ENCODE measurements at regions not wholly inside any gene's neighbourhood (a gene's known extent, or its start where the extent isn't known, plus 50 kb on each side); places are given as distances from the start of the nearest gene placed in this dataset.

- TF ChIP-seq ZC3H10 (CRISPR knock-in tag; IDR thresholded peaks at IDR 0.05) (no peak), ZFP30 (CRISPR knock-in tag; IDR thresholded peaks at IDR 0.05) (no peak), ARNTL (CRISPR knock-in tag; IDR thresholded peaks at IDR 0.05; ENCODE audit: borderline replicate concordance, low read depth) (no peak), BACH2 (CRISPR knock-in tag; IDR thresholded peaks at IDR 0.05; ENCODE audit: borderline replicate concordance) (no peak), SNAI2 (CRISPR knock-in tag; IDR thresholded peaks at IDR 0.05) (no peak), GLIS3 (CRISPR knock-in tag; IDR thresholded peaks at IDR 0.05) (no peak), CSDC2 (CRISPR knock-in tag; IDR thresholded peaks at IDR 0.05) (no peak), ZFP3 (CRISPR knock-in tag; IDR thresholded peaks at IDR 0.05) (no peak), OSR1 (CRISPR knock-in tag; IDR thresholded peaks at IDR 0.05) (no peak), ZNF565 (CRISPR knock-in tag; conservative IDR thresholded peaks at IDR 0.05; ENCODE audit: low read depth) (no peak), ZNF70 (CRISPR knock-in tag; IDR thresholded peaks at IDR 0.05) (no peak)
- TF ChIP-seq, protein P1, sequence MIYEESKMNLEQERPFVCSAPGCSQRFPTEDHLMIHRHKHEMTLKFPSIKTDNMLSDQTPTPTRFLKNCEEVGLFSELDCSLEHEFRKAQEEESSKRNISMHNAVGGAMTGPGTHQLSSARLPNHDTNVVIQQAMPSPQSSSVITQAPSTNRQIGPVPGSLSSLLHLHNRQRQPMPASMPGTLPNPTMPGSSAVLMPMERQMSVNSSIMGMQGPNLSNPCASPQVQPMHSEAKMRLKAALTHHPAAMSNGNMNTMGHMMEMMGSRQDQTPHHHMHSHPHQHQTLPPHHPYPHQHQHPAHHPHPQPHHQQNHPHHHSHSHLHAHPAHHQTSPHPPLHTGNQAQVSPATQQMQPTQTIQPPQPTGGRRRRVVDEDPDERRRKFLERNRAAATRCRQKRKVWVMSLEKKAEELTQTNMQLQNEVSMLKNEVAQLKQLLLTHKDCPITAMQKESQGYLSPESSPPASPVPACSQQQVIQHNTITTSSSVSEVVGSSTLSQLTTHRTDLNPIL (CRISPR knock-in tag; IDR thresholded peaks at IDR 0.05; ENCODE audit: low read depth) = no peak
- no peak for ATAC-seq
These were observed 243.5 kb downstream of the ANAPC1 start for GRCh38 chr2:111640480-111640879.

GRCh38 chr2:111642586-111643327, 241.2 kb downstream of the ANAPC1 start:
- no peak for TF ChIP-seq SNAI2 (CRISPR knock-in tag; IDR thresholded peaks at IDR 0.05)
- TF ChIP-seq OSR1 (CRISPR knock-in tag; IDR thresholded peaks at IDR 0.05) = no peak
- TF ChIP-seq TCF4 (CRISPR knock-in tag; IDR thresholded peaks at IDR 0.05; ENCODE audit: borderline replicate concordance) = no peak
- no peak for TF ChIP-seq GLIS3 (CRISPR knock-in tag; IDR thresholded peaks at IDR 0.05)
- no peak for TF ChIP-seq CSDC2 (CRISPR knock-in tag; IDR thresholded peaks at IDR 0.05)
- TF ChIP-seq ZFP30 (CRISPR knock-in tag; IDR thresholded peaks at IDR 0.05) = no peak
- TF ChIP-seq BACH2 (CRISPR knock-in tag; IDR thresholded peaks at IDR 0.05; ENCODE audit: borderline replicate concordance) = no peak
- no peak for TF ChIP-seq ISL1 (CRISPR knock-in tag; IDR thresholded peaks at IDR 0.05)
- TF ChIP-seq, protein P1 (CRISPR knock-in tag; IDR thresholded peaks at IDR 0.05; ENCODE audit: low read depth) = no peak
- no peak for TF ChIP-seq ZNF70 (CRISPR knock-in tag; IDR thresholded peaks at IDR 0.05)
- no peak for TF ChIP-seq ZNF565 (CRISPR knock-in tag; conservative IDR thresholded peaks at IDR 0.05; ENCODE audit: low read depth)
- no peak for TF ChIP-seq ARNTL (CRISPR knock-in tag; IDR thresholded peaks at IDR 0.05; ENCODE audit: borderline replicate concordance, low read depth)
- no peak for TF ChIP-seq TOX (CRISPR knock-in tag; IDR thresholded peaks at IDR 0.05; ENCODE audit: borderline replicate concordance)
- TF ChIP-seq ESRRG (CRISPR knock-in tag; IDR thresholded peaks at IDR 0.05) = no peak
- TF ChIP-seq PPARA (CRISPR knock-in tag; IDR thresholded peaks at IDR 0.05; ENCODE audit: borderline replicate concordance) = no peak
- TF ChIP-seq CSRNP3 (CRISPR knock-in tag; IDR thresholded peaks at IDR 0.05) = no peak
- ATAC-seq = no peak

DNA sequence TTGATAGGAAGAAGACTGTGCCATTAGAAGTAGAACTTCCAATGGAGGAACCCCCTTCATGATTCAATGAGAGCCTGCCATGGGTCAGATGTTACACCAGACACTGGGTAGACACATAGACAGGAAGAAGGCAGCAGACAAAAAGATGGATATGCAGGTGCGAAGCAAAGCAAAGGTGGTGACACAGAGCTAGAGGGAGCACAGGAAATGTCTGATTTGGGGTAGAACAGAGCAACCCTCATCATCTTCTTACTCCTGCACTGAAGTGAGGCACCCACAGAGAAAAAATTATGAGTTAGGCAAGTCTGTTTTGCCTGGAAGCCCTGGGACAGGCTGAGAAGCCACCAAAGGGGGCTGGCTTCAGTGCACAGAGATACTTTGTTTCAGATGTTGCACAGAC, 240.2 kb downstream of the ANAPC1 start:
- ATAC-seq = no peak
- no peak for TF ChIP-seq ZNF565 (CRISPR knock-in tag; conservative IDR thresholded peaks at IDR 0.05; ENCODE audit: low read depth)
- TF ChIP-seq BACH2 (CRISPR knock-in tag; IDR thresholded peaks at IDR 0.05; ENCODE audit: borderline replicate concordance) = no peak
- TF ChIP-seq TOX (CRISPR knock-in tag; IDR thresholded peaks at IDR 0.05; ENCODE audit: borderline replicate concordance) = no peak
- no peak for TF ChIP-seq TSHZ2 (CRISPR knock-in tag; IDR thresholded peaks at IDR 0.05)
- no peak for TF ChIP-seq ZFP30 (CRISPR knock-in tag; IDR thresholded peaks at IDR 0.05)
- TF ChIP-seq CSRNP3 (CRISPR knock-in tag; IDR thresholded peaks at IDR 0.05) = no peak
- no peak for TF ChIP-seq ZC3H10 (CRISPR knock-in tag; IDR thresholded peaks at IDR 0.05)
- TF ChIP-seq ARNTL (CRISPR knock-in tag; IDR thresholded peaks at IDR 0.05; ENCODE audit: borderline replicate concordance, low read depth) = no peak
- TF ChIP-seq ZNF8 (CRISPR knock-in tag; IDR thresholded peaks at IDR 0.05) = no peak
- TF ChIP-seq ISL1 (CRISPR knock-in tag; IDR thresholded peaks at IDR 0.05) = no peak
- no peak for TF ChIP-seq PATZ1 (CRISPR knock-in tag; IDR thresholded peaks at IDR 0.05; ENCODE audit: borderline replicate concordance)
- no peak for TF ChIP-seq SNAI2 (CRISPR knock-in tag; IDR thresholded peaks at IDR 0.05)
- TF ChIP-seq TCF4 (CRISPR knock-in tag; IDR thresholded peaks at IDR 0.05; ENCODE audit: borderline replicate concordance) = no peak
- no peak for TF ChIP-seq ZNF70 (CRISPR knock-in tag; IDR thresholded peaks at IDR 0.05)
- TF ChIP-seq RARB (CRISPR knock-in tag; IDR thresholded peaks at IDR 0.05) = no peak

All from SK-N-SH treated with all-trans-retinoic acid at 6 μM for 48 hours (cell line).